Kasumi-1 (cell line): ENCODE measurements at regions not wholly inside any gene's neighbourhood (a gene's known extent, or its start where the extent isn't known, plus 50 kb on each side); places are given as distances from the start of the nearest gene placed in this dataset.
"Not testable (repeated sequence)": the region's sequence is repeated elsewhere in the genome, so short reads cannot be mapped to it uniquely, and the experiment has no call there.

Experiments used
- DNase-seq, 2 experiments: peaks; one replicate each; lab custom pipeline; 2025; lab: John Stamatoyannopoulos, UW

DNA sequence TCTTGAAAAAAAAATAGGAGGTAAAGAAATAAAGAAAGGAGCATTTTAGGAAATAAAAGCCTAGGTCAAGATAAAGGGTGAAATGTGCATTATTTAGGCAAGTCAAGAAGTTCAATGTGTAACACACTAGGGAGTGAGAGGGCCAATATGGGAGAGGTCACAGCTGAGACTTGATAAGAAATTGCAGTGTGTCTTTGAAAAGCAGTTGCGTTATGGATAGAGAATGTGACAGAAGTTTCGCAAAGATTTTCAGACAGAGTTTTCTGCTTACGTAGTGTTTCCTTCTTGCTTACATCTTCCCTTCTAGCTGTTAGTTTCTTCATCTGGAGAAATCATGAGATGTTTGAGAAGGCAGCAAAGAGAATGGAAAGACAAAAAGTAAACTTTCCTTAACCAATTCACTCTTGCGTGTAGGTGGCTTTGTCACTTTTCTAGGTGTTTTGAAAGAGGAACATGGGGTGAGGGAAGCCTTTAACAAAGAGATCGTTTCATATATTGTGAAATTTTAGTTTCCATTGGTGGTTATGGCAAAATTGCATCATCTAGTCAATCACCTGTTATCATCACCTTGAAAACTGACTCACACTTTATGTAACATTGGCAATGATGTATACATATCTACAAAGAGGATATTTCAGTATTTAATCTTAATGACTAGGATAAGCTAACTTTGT, 975.5 kb downstream of the OLFM4 start:
- peak in 1 of 2 experiments; percentile 3 for DNase-seq

DNA sequence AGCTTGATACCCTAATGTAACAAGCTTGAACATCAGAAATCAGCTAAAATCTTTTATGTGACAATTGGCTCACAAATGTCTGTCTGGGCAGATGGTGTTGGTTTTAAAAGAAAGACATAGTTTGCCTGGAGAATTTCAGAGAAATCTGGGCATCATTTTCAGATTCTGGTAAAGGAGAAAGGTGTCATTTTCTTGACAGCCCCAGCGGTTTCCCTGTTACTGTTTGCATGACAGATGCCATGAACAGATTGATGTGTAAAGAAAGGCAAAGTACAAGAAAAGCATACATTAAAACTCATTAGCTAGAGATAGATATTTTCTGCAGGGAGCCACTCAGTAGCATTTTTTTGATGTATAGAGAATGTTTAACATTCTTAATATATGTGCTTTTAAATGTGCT, 987.9 kb downstream of the OLFM4 start:
- no peak for DNase-seq

DNA sequence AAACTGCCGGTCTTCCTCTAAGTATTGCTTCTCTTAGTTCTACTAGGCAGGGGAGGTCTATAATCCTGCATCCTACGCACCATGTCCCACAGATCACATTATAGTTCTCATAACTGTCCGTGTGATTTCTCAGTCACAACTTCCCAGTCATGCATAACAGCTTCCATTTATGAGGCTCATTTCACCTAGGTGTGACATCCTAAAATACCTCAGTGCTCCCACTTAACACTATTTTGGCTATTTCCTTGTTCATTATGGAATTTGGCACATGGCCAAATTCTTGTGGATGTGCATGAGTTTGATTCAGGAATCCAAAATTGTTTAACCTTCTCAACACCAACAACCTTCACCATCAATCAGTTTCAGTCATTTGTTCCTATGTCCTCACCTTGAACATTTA, 989.9 kb downstream of the OLFM4 start:
- DNase-seq, result no peak

DNA sequence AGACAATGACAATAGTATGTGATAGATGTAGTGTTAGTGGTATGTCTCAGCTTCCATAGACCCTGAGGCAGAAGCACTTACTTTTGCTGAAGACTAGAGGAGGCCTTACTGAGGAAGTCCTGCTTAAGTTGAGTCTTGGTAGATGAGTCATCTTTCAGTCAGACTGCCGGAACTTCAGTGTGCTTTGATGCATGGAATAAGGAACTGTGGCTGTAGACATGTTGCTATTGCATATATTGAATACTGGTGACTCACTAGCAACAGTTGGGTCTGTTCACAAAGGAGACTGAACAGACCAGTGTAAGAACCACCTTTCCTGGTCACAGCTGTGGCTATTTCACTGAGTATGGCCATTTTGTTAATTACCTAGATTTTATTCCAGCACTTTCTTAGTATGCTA, 1000.6 kb downstream of the OLFM4 start:
- peak; percentile 98 for DNase-seq

DNA sequence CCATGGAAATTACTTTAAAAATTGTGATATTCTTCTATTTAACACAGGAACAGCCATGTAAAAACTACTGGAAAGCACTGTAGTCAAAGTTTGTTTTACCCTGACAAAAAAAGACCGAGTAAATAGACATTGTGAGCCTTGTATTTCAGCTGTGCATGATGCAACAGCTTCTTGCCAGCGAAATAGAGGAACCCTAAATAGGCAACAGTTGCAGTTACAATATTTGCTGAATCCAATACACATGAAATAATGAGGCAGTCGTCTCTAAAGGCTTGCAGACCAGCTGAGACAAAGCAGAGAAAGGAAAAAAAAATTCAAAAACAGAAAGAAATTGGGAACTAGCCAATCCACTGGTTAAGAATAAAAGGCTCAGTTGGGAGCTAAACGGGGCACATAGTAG, 1001.1 kb downstream of the OLFM4 start:
- DNase-seq, result peak; percentile 48 to 62

DNA sequence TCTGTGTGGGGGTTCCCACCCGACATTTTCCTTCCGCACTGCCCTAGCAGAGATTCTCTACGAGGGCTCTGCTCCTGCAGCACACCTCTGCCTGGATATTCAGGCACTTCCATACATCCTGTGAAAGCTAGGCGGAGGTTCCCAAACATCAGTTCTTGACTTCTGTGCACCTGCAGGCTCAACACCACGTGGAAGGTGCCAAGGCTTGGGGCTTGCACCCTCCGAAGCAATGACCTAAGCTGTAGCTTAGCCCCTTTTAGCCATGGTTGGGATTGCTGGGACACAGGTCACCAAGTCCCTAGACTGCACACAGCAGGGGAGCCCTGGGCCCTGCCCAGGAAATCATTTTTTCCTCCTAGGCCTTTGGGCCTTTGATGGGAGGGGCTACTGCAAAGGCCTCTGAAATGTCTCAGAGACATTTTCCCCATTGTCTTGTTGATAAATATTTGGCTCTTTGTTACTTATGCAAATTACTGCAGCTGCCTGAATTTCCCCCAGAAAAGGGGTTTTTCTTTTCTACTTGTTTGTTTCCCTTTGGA, 1004.8 kb downstream of the OLFM4 start:
- DNase-seq, result no peak

DNA sequence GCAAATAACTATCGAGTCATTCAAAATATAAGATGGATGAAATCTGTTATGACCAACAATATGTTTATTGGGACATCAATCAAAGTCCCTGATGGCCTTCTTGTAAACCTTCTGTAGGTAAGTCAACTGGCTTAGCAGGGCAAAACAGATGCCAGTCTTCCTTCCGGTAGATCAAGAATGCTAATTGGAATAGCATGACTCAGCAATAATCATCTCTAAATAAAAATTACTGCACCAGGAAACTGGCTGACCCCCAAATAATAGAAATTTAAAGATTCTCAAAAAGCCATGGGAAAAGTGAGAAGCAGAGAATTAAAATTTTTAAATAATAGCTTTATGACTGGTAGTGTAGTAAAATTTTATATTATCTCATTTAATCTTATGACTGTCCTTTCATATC, 1005.4 kb downstream of the OLFM4 start:
- no peak for DNase-seq

DNA sequence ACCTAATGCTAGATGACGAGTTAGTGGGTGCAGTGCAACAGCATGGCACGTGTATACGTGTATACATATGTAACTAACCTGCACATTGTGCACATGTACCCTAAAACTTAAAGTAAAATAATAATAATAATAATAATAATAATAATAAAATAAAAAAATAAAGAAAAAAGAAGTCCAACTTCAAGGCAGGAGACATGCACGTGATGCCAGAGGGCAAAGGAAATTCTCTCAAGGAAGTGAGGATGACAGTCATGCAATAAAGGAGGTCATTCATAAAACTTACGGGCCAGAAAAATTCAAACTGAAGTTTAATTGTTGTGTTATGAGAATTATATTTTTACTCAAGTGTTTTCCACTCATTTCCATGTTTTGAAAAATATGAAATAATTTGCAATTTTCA, 1028.8 kb downstream of the OLFM4 start:
- DNase-seq, result not testable (repeated sequence)

DNA sequence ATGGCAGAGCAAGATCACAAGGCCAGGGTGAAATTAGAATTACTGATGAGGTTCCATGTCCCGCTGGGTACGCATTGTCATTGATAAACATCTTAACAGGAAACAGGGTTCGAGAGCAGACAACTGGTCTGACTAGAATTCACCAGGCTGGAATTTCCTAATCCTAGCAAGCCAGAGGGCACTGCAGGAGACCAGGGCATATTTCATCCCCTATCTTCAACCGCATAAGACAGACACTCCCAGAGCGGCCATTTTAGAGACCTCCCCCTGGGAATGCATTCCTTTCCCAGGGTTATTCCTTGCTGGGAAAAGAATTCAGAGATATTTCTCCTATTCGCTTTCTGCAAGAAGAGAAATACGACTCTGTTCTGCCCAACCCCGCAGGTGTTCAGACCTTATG, 1041.3 kb downstream of the OLFM4 start:
- not testable (repeated sequence) for DNase-seq

DNA sequence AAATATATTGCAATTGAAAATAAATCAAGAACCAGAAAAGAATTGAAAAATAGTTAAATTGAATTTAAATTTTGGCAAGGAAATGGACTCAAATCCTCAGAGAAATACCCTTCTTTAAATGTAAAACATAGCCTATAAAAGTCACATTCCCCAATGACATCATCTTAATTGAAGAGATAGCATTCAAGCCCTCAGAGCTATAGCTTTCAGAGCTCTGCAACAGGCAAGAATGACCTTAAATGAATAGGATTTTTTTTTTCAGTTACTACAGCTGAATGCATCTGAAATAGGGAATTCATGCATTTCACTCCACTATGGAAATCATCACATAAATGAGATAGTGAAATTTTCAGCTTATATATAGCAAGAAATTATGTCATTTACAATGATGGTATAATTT, 1049.0 kb downstream of the OLFM4 start:
- no peak for DNase-seq

DNA sequence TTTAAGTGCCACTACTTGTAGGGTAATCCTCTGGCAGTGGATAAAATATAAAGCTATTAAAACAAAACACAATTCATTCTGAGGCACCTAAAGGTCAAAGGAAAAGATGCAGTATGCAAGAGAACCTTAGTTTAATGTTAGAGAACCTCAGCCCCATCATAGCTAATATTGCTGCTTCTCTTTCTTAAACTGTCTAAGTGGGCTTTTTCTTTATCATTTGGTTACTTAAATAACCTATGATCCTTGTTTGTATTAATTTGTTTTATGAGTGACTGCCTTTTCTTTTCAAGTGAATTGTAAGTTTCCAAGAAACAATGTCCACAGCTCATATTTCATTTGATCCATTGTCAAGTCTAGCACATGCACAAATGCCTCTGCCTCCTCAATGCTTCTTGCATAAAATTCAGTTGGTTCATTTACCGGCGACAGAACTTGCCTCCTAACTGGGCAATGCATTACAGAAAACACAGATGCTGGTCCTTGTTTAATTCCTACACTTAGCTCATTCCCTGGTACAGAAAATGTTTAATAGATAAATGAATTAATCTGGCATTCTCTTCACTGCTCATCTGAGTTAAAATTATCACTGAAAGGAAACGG, 1049.8 kb downstream of the OLFM4 start:
- DNase-seq, result no peak

DNA sequence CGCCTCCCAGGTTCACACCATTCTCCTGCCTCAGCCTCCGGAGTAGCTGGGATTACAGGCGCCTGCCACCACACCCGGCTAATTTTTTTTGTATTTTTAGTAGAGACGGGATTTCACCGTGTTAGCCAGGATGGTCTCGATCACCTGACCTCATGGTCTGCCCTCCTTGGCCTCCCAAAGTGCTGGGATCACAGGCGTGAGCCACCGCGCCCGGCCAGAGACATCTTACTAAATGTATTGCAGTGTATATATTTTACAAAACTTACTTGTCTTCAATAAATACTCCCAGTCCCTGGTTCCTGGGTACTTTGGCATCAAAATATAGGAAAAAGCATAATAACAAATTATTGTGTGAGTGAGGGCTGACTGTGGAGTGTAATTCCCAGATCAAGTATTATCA, 1053.7 kb downstream of the OLFM4 start:
- not testable (repeated sequence) for DNase-seq

DNA sequence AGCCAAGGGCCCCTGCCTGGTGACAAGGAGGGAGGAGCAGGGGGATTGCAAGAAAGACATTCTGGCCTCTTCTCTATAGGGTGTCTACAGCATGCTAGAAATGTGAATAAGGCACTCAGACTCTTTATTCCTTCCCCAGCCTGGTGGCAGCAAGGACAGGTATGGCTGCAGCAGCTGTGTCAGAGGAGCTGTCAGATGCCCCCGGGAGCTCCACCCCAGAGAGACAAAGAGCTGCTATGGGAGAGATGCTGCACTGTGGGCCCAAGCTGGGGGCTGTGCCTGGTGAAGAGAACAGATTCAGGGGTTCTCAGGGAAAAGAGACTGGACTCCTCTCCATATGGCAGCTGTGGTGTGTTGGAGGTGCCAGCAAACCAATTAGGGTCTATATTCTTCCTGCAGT, 1063.3 kb downstream of the OLFM4 start:
- no peak for DNase-seq

DNA sequence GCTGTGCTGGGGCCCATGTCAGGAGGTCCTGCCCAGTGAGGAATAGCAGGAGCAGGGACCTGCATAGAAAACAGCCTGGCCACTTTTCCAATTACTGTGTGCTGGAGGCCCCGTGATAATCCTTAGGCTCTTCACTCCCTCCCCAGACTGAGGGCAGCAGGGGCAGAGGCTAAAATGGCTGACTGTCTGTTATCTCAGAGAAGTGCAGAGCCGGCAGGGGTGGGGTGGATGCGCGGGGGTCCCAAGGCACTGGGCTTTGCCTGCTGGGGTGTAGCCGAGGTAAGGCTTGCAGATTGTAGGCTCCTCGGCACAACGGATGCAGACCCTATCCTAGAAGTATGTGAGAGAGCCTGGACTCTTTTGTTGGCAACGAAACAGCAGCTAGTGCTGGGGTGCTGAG, 1064.1 kb downstream of the OLFM4 start:
- DNase-seq, result no peak

DNA sequence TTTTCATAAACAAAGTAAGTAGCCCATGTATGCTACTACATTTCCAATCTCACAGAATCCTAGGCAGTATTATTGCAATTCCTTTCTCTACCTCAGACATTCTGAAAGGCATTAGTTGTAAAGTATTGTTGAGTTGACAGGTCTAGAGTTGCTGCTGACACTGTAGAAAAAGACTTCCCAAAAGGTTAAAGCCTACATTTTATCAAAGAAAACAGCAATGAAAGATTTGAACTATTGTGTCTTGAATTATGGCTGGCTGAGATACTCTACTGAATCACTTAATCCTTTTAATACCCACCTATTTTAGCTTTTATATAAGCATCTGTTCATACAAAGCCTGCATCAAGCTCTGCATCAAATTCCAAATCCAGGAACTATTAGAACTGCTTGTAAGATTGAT, 1082.0 kb downstream of the OLFM4 start:
- no peak for DNase-seq

DNA sequence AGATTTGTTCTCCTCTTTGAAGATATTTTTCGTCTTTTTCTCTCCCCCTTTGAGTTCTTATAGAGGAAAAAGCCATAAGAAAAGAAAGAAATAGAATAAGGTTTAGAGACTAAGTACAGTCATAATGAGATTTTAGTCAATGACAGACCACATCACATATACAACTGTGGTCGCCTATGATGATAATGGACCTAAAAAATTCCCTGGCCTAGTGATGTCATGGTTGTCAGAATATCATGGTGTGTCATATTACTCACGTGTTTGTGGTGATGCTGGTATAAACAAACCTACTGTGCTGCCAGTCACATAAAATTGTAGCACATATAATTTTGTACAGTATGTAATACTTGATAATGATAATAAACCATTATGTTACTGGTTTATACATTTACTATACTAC, 1096.1 kb downstream of the OLFM4 start:
- DNase-seq, result no peak

DNA sequence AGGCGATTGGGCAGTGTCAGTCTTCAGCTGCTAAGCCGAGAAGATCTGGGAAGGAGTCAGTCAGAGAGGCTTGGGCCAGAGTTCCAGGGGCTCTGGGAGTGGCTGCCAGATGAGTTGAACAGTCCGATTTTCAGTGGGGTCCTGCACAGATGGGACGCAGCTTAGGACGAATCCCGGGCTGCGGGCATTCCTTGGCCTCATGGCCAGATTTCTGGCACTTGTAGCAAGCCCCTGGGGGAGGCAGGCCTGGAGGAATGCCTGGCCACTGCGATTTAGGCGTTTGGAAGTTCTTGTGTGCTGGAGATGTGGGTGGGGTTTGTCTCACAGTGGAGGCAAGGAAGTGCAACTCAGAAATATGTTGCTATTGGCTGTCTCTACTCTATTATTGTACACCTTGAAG, 1102.3 kb downstream of the OLFM4 start:
- DNase-seq, result not testable (repeated sequence)

DNA sequence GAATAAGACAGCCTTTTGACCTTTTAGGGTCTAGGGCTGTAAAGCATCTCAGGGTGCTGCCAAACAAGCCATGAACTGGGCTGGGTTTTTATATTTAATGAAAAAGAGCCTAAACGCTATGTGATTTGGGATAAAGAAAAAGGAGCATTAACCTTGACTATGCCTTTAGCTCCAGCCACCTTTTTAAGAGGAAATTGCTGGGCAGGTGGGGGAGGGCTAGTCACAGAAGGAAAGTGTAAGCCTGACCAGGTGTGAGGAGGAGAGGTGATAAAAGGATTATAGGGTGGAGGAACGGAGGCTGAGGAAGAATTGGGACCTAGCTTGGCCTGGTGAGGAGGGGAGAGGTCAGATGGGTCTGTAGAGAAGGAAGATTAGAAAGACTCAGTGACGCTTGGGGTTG, 1102.8 kb downstream of the OLFM4 start:
- DNase-seq, result not testable (repeated sequence)

DNA sequence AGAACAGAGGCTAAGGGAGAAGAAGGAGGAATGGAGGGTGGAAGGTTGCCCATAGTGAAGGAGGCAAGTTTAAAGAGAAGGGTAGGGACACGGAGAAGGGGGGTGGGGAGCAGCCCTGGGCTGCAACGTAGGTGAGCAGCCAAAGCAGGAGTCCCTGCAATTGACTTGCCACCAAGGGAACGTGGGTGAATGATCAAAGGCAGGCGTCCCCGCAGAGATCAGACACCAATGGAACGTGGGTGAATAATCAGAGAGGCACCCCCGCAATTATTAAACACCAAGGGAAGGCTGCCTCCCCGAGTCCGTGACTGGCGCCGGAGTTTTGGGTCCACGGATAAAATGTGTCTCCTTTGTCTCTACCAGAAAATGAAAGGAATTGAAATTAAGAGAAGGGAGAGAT, 1103.5 kb downstream of the OLFM4 start:
- DNase-seq, result not testable (repeated sequence)

DNA sequence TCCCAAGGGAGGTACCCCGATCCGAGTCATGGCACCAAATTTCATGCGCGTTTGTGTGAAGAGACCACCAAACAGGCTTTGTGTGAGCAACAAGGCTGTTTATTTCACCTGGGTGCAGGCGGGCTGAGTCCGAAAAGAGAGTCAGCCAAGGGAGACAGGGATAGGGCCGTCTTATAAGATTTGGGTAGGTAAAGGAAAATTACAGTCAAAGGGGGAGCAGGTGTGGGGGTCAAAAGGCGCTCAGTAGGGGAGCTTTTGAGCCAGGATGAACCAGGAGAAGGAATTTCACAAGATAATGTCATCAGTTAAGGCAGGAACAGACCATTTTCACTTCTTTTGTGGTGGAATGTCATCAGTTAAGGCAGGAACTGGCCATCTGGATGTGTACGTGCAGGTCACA, 1104.1 kb downstream of the OLFM4 start:
- DNase-seq, result not testable (repeated sequence)

DNA sequence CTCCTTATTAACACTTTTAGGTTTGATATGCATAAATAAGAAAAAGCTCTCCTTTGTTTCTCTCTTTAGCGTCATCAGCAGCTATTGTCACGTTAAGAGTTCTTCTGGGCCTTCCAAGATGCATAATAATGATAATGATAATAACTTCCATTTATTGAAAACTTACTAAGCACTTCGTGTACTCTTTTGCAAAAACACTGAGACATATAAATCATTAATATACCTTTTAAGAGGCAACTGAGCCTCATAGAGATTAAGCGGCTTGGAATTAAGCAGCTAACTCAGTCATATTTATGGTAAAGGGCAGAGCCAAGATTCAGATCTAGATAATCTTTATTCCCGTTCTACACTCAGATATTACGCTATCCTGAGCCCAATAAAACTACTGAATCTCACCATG, 1105.1 kb downstream of the OLFM4 start:
- no peak for DNase-seq

DNA sequence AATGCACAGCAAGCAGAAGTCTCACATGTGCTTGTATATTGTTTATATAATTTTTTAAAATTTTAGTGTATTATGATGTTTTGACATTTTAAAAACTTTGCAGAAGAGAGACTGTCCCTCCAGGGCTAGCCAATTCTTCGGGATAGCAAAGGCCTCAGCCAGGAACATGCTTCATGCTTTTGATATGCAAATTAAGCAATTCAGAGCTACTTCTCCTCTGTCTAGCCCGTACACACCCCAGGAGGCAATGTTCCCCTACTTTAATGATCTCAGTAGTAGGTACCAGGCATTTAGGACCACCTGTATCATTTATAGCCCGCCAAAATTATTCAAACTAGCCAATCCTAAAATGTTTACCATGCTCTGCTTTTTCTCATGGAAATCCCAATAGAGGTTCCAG, 1116.2 kb downstream of the OLFM4 start:
- no peak for DNase-seq

DNA sequence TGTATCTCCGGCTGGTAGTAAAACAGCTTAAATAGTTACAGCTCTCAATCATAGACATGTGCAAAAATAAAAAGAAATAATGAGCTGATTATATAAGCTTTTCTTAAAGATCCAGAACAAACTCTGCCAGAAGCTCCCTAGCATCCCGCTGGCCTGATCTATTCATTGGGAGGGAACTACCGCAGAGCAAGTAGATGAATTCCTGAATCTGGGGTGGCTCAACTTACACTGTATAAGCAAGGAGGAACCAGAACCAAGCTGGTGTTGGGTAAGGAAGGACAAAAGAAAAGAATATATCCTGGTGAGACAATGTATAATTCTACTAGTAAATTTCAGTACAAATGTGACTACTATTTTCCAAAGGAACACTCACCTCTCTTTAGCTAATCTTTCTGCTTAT, 1122.2 kb downstream of the OLFM4 start:
- no peak for DNase-seq

DNA sequence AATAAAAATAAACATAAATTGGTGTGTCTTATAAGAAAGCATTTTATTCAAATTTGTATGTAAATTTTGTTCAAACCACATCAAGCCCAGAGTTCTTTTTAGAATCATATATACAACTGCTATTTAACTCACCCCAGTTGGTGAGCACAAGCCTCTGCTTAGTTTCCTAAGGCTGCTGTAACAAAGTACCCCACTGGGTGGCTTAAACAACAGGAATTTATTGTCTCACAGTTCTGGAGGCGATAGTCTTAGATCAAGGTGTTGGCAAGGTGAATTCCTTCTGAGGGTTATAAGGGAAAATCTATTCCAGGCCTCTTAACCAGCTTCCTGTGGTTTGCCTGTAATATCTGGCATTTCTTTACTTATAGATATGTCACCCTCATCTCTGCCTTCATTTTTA, 1133.5 kb downstream of the OLFM4 start:
- peak in 1 of 2 experiments; percentile 19 for DNase-seq
